H1 (cell line): ENCODE measurements at regions not wholly inside any gene's neighbourhood (a gene's known extent, or its start where the extent isn't known, plus 50 kb on each side); places are given as distances from the start of the nearest gene placed in this dataset.

Experiments
- CTCF ChIA-PET: fragments of 300-600 bp; sonication (Branson Sonifier 250); formaldehyde crosslinking; loops from one replicate; lab custom pipeline; 2021; ENCODE audit not compliant: partially characterized antibody; lab: Charles Lee
- POLR2A ChIA-PET: fragments of 300-600 bp; sonication (Branson Sonifier 250); formaldehyde crosslinking; loops from one replicate; lab custom pipeline; 2021; ENCODE audit warnings: inconsistent platforms; ENCODE audit not compliant: partially characterized antibody; lab: Charles Lee
- DNase-seq, 2 experiments: peaks; one replicate each; pipeline versions ENCODE4 v3.0.0 to v3.0.0-alpha.2; 2010 to 2022; ENCODE audit warnings: low spot score in 2 of 2, low read depth in 1 of 2, mixed read lengths in 1 of 2
- FAIRE-seq: peaks from 2 replicates; lab custom pipeline; 2011; peaks lifted over from hg19 to GRCh38; lab: Jason Lieb, UNC
- H2AFZ ChIP-seq: 2 replicates; pipeline ENCODE4 v1.8.1; 2012; ENCODE audit warnings: low read length, inconsistent platforms
- H2AK5ac ChIP-seq: 2 replicates; pipeline ENCODE4 v1.6.1; 2013; ENCODE audit warnings: low read depth, low read length
- H2BK120ac ChIP-seq: replicated peaks from 2 replicates; pipeline ENCODE3; 2013; ENCODE audit warnings: low read depth, low read length, inconsistent platforms
- H2BK12ac ChIP-seq: 2 replicates; pipeline ENCODE4 v1.6.1; 2013; ENCODE audit warnings: low read depth, low read length
- H2BK15ac ChIP-seq: 2 replicates; pipeline ENCODE4 v1.6.1; 2013; ENCODE audit warnings: low read length
- H2BK20ac ChIP-seq: 2 replicates; pipeline ENCODE4 v1.6.1; 2013; ENCODE audit warnings: low read length
- H2BK5ac ChIP-seq: 2 replicates; pipeline ENCODE4 v1.6.1; 2013; ENCODE audit warnings: low read depth, low read length
- H3K14ac ChIP-seq: 2 replicates; pipeline ENCODE4 v1.6.1; 2013; ENCODE audit warnings: inconsistent platforms; ENCODE audit not compliant: insufficient read length
- H3K18ac ChIP-seq: 2 replicates; pipeline ENCODE4 v1.6.1; 2013; ENCODE audit warnings: low read length; ENCODE audit errors: extremely low read depth
- H3K23ac ChIP-seq: 2 replicates; pipeline ENCODE4 v1.6.1; 2013; ENCODE audit warnings: inconsistent platforms; ENCODE audit not compliant: insufficient read length
- H3K23me2 ChIP-seq: 2 replicates; pipeline ENCODE4 v1.6.1; 2013; ENCODE audit warnings: low read depth, low read length
- H3K27ac ChIP-seq: 2 replicates; pipeline ENCODE4 v1.6.1; 2011; ENCODE audit warnings: low read depth, low read length, inconsistent platforms
- H3K27me3 ChIP-seq, 4 experiments: replicated peaks in 1 of 4; 1 replicate in 1 of 4; 2 replicates in 3 of 4; pipeline versions ENCODE4 v1.6.1 to v1.8.1; 2011 to 2013; ENCODE audit warnings: low read length in 3 of 4, mild to moderate bottlenecking in 3 of 4, inconsistent platforms in 2 of 4, mixed read lengths in 2 of 4, moderate library complexity in 1 of 4; ENCODE audit not compliant: control insufficient read depth in 3 of 4, insufficient read depth in 3 of 4; ENCODE audit errors: extremely low read depth in 1 of 4
- H3K36me3 ChIP-seq, 4 experiments: 2 replicates each; pipeline versions ENCODE4 v1.6.1 to v1.8.1; 2011 to 2013; ENCODE audit warnings: mild to moderate bottlenecking in 4 of 4, low read length in 3 of 4, moderate library complexity in 2 of 4, control low read depth in 1 of 4, inconsistent platforms in 1 of 4; ENCODE audit not compliant: insufficient read depth in 4 of 4, control insufficient read depth in 2 of 4
- H3K4ac ChIP-seq: replicated peaks from 2 replicates; pipeline ENCODE3; 2013; ENCODE audit warnings: low read length, low read depth, mixed read lengths, inconsistent platforms; ENCODE audit not compliant: insufficient read length
- H3K4me1 ChIP-seq, 4 experiments: replicated peaks in 1 of 4; 1 replicate in 1 of 4; 2 replicates in 3 of 4; pipeline versions ENCODE4 v1.6.1 to v1.8.1; 2011 to 2013; ENCODE audit warnings: low read length in 3 of 4, inconsistent platforms in 2 of 4, mixed read lengths in 1 of 4; ENCODE audit not compliant: insufficient read depth in 4 of 4, control insufficient read depth in 3 of 4
- H3K4me2 ChIP-seq, 2 experiments: 2 replicates each; pipeline versions ENCODE4 v1.6.1 to v1.8.1; 2011 to 2013; ENCODE audit warnings: low read depth in 2 of 2, low read length in 2 of 2, control low read depth in 1 of 2, inconsistent platforms in 1 of 2, mild to moderate bottlenecking in 1 of 2; ENCODE audit not compliant: insufficient read depth in 1 of 2
- H3K4me3 ChIP-seq, 4 experiments: fragments of 200-600, 300-600 bp in 1 of 4; sonication (generic), shearing (Covaris generic), sonication (Bioruptor Twin) in 1 of 4; 2 replicates each; pipeline versions ENCODE4 v1.5.1 to v1.8.1; 2011 to 2016; ENCODE audit warnings: low read length in 4 of 4, low read depth in 3 of 4, control low read depth in 2 of 4, inconsistent platforms in 2 of 4, mild to moderate bottlenecking in 2 of 4, mixed read lengths in 1 of 4, moderate library complexity in 1 of 4; ENCODE audit not compliant: insufficient read depth in 2 of 4; ENCODE audit errors: extremely low read depth in 1 of 4
- H3K56ac ChIP-seq: replicated peaks from 2 replicates; pipeline ENCODE3; 2013; ENCODE audit warnings: low read depth, mild to moderate bottlenecking, mixed read lengths, low read length, inconsistent platforms; ENCODE audit not compliant: insufficient read length
- H3K79me1 ChIP-seq: 2 replicates; pipeline ENCODE4 v1.6.1; 2013; ENCODE audit warnings: low read depth, low read length, control low read depth
- H3K79me2 ChIP-seq, 2 experiments: 2 replicates each; pipeline versions ENCODE4 v1.6.1 to v1.8.1; 2012 to 2013; ENCODE audit warnings: low read length in 2 of 2, mild to moderate bottlenecking in 2 of 2, inconsistent platforms in 1 of 2; ENCODE audit not compliant: insufficient read depth in 2 of 2, control insufficient read depth in 1 of 2
- H3K9ac ChIP-seq, 4 experiments: replicated peaks in 1 of 4; 1 replicate in 1 of 4; 2 replicates in 3 of 4; pipeline versions ENCODE4 v1.6.1 to v1.8.1; 2011 to 2013; ENCODE audit warnings: low read depth in 3 of 4, low read length in 3 of 4, control low read depth in 2 of 4, mild to moderate bottlenecking in 2 of 4, moderate library complexity in 2 of 4, inconsistent platforms in 1 of 4; ENCODE audit errors: extremely low read depth in 1 of 4
- H3K9me3 ChIP-seq, 2 experiments: 2 replicates each; pipeline versions ENCODE4 v1.6.1 to v1.8.1; 2012 to 2013; ENCODE audit warnings: mild to moderate bottlenecking in 2 of 2, moderate library complexity in 2 of 2, control low read depth in 1 of 2, inconsistent platforms in 1 of 2, low read depth in 1 of 2, low read length in 1 of 2, mixed read lengths in 1 of 2; ENCODE audit not compliant: insufficient read depth in 2 of 2
- H4K20me1 ChIP-seq, 2 experiments: replicated peaks in 1 of 2; 2 replicates each; pipeline versions ENCODE3 to v1.8.1; 2011 to 2013; ENCODE audit warnings: inconsistent platforms in 2 of 2, low read length in 2 of 2, mild to moderate bottlenecking in 1 of 2; ENCODE audit not compliant: insufficient read depth in 2 of 2, control insufficient read depth in 1 of 2
- H4K5ac ChIP-seq: 2 replicates; pipeline ENCODE4 v1.6.1; 2013; ENCODE audit warnings: low read length, low read depth, mixed read lengths, inconsistent platforms; ENCODE audit not compliant: insufficient read length
- H4K8ac ChIP-seq: 2 replicates; pipeline ENCODE4 v1.8.0; 2013; ENCODE audit warnings: mild to moderate bottlenecking, moderate library complexity, low read length, inconsistent platforms; ENCODE audit not compliant: insufficient read depth; ENCODE audit errors: extremely low read depth
- H4K91ac ChIP-seq: replicated peaks from 2 replicates; pipeline ENCODE3; 2013; ENCODE audit warnings: low read length, mixed read lengths, inconsistent platforms; ENCODE audit not compliant: insufficient read length
- BCL11A ChIP-seq, 2 experiments: IDR thresholded peaks; one replicate each; pipeline ENCODE4 v1.6.1; 2011; ENCODE audit warnings: low read depth in 2 of 2, low read length in 2 of 2, mild to moderate bottlenecking in 2 of 2
- CBX5 ChIP-seq: fragments of 300-800, 300-1000 bp; sonication (generic); IDR thresholded peaks from 2 replicates; pipeline ENCODE4 v1.7.1; 2016; ENCODE audit warnings: antibody characterized with exemption, low read length, low read depth
- JUN ChIP-seq: IDR thresholded peaks from 2 replicates; pipeline ENCODE4 v1.6.1; 2011; ENCODE audit warnings: low read depth, mild to moderate bottlenecking, improper control_type of control experiment, low read length
- JUND ChIP-seq: IDR thresholded peaks from 2 replicates; pipeline ENCODE4 v1.6.1; 2011; ENCODE audit warnings: mild to moderate bottlenecking, improper control_type of control experiment, low read length
- MAX ChIP-seq: IDR thresholded peaks from 2 replicates; pipeline ENCODE4 v1.6.1; 2012; ENCODE audit warnings: inconsistent platforms
- RFX5 ChIP-seq: IDR thresholded peaks from 2 replicates; pipeline ENCODE4 v1.6.1; 2011; ENCODE audit warnings: low read depth, low read length, improper control_type of control experiment, borderline replicate concordance
- RNF2 ChIP-seq: fragments of 200-900, 300-1000 bp; sonication (generic); IDR thresholded peaks from 2 replicates; pipeline ENCODE4 v1.7.1; 2016; ENCODE audit warnings: borderline replicate concordance, low read depth, mild to moderate bottlenecking, antibody characterized with exemption, low read length; ENCODE audit not compliant: poor library complexity, severe bottlenecking; ENCODE audit errors: missing control alignments
- SAP30 ChIP-seq: fragments of 300-600 bp; sonication (generic); IDR thresholded peaks from 2 replicates; pipeline ENCODE4 v1.7.1; 2012; ENCODE audit warnings: low read length, moderate library complexity, mild to moderate bottlenecking, inconsistent platforms; ENCODE audit not compliant: insufficient read depth, insufficient replicate concordance
- SRF ChIP-seq: IDR thresholded peaks from 2 replicates; pipeline ENCODE4 v1.6.1; 2011; ENCODE audit warnings: mild to moderate bottlenecking, low read depth, low read length, moderate library complexity
- YY1 ChIP-seq: IDR thresholded peaks from 2 replicates; pipeline ENCODE4 v1.6.1; 2011; ENCODE audit warnings: low read depth, mild to moderate bottlenecking, low read length
- whole genome bisulfite sequencing, 2 experiments: shearing (Covaris generic) in 1 of 2; methylation state at CpG; one replicate each; pipeline versions ENCODE4 v1.1.6 to v1.1.7; 2013 to 2015; ENCODE audit warnings: low lambda C conversion rate in 2 of 2, mixed read lengths in 2 of 2, inconsistent platforms in 1 of 2, low coverage in 1 of 2, missing lambda C conversion rate in 1 of 2; ENCODE audit not compliant: insufficient replicate concordance in 2 of 2, insufficient coverage in 1 of 2, insufficient read length in 1 of 2; ENCODE audit errors: extremely low coverage in 1 of 2, missing lambda C conversion rate in 1 of 2; 5-methylcytosine and 5-hydroxymethylcytosine counted together
- TF ChIP-seq, protein P1 (sequence below), 3 experiments: IDR thresholded peaks; 1 replicate in 2 of 3; 2 replicates in 1 of 3; pipeline versions ENCODE4 v1.5.1 to v1.6.1; 2011; ENCODE audit warnings: low read length in 3 of 3, mild to moderate bottlenecking in 3 of 3, inconsistent platforms in 2 of 3, low read depth in 1 of 3, moderate library complexity in 1 of 3; ENCODE audit not compliant: insufficient read depth in 1 of 3; ENCODE audit errors: control extremely low read depth in 1 of 3

- ChIA-PET CTCF (interaction anchor here (1.4 kb wide), 1 partner anchor 10 kb away, joined by 3 read pairs; no protein-coding TSS in a partner anchor), POLR2A (no interaction called here)
- Histone ChIP-seq H4K8ac (no peak overlapping the region), H3K4me3 (no peak overlapping the region), H3K9ac (no peak overlapping the region), H3K4me2 (no peak overlapping the region), H3K9me3 (no peaks in the 10 kb centered on the region), H3K23ac (no peak overlapping the region), H4K5ac (no peak overlapping the region), H2AK5ac (no peak overlapping the region), H4K91ac (no peak overlapping the region), H2BK15ac (no peak overlapping the region), H2BK120ac (no peak overlapping the region), H3K18ac (no peak overlapping the region), H2BK20ac (no peak overlapping the region), H3K56ac (no peak overlapping the region), H3K14ac (no peak overlapping the region), H3K79me2 (no peaks in the 10 kb centered on the region), H2AFZ (no peak overlapping the region), H3K4me1 (peaks cover 0 to 6% (median 2%) of the 10 kb centered on the region in 4 experiments; a peak in 2 of 7 replicates), H3K27ac (no peak overlapping the region), H2BK12ac (no peak overlapping the region), H4K20me1 (no peaks in the 10 kb centered on the region), H2BK5ac (no peak overlapping the region), H3K4ac (no peak overlapping the region), H3K79me1 (no peaks in the 10 kb centered on the region), H3K27me3 (no peaks in the 10 kb centered on the region), H3K23me2 (no peaks in the 10 kb centered on the region; the same call in 1 of the 2 replicates), H3K36me3 (no peaks in the 10 kb centered on the region)
- WGBS, 2 experiments = 92% methylated on average over 3 of the region's 3 CpGs; no CpG with 5 or more reads in 1 of the 2 experiments
- DNase-seq (no peak), FAIRE-seq (no peak)
- no peak for TF ChIP-seq JUN
- no peak for TF ChIP-seq YY1
- TF ChIP-seq, protein P1, sequence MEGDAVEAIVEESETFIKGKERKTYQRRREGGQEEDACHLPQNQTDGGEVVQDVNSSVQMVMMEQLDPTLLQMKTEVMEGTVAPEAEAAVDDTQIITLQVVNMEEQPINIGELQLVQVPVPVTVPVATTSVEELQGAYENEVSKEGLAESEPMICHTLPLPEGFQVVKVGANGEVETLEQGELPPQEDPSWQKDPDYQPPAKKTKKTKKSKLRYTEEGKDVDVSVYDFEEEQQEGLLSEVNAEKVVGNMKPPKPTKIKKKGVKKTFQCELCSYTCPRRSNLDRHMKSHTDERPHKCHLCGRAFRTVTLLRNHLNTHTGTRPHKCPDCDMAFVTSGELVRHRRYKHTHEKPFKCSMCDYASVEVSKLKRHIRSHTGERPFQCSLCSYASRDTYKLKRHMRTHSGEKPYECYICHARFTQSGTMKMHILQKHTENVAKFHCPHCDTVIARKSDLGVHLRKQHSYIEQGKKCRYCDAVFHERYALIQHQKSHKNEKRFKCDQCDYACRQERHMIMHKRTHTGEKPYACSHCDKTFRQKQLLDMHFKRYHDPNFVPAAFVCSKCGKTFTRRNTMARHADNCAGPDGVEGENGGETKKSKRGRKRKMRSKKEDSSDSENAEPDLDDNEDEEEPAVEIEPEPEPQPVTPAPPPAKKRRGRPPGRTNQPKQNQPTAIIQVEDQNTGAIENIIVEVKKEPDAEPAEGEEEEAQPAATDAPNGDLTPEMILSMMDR (IDR thresholded peaks at IDR 0.05; ENCODE audit: control extremely low read depth in 1 of 3, insufficient read depth in 1 of 3, low read depth in 1 of 3, low read length in 3 of 3) = no peak
- TF ChIP-seq CBX5 = no peak
- TF ChIP-seq MAX = no peak
- no peak for TF ChIP-seq RNF2
- no peak for TF ChIP-seq RFX5
- no peak for TF ChIP-seq BCL11A (IDR thresholded peaks at IDR 0.05; ENCODE audit: low read depth in 2 of 2, low read length in 2 of 2)
- no peak for TF ChIP-seq SAP30
- TF ChIP-seq JUND = no peak
- TF ChIP-seq SRF = no peak
Measured at GRCh38 chr4:81360737-81361136, 111.0 kb downstream of the RASGEF1B start.
